Karpas-422 (cell line): ENCODE measurements at regions not wholly inside any gene's neighbourhood (a gene's known extent, or its start where the extent isn't known, plus 50 kb on each side); places are given as distances from the start of the nearest gene placed in this dataset.

ENCODE experiments used
- DNase-seq: peaks from one replicate; pipeline ENCODE4 v3.0.0-alpha.2; 2015
- H2AFZ ChIP-seq: fragments of 200-600 bp; sonication (generic); 2 replicates; pipeline ENCODE4 v1.6.1; 2014; ENCODE audit warnings: antibody characterized with exemption, low read length, mixed read lengths
- H3K27ac ChIP-seq: fragments of 200-600 bp; sonication (generic); 2 replicates; pipeline ENCODE4 v1.5.1; 2014; ENCODE audit warnings: mild to moderate bottlenecking, low read length, moderate library complexity
- H3K27me3 ChIP-seq: fragments of 200-600 bp; sonication (generic); 2 replicates; pipeline ENCODE4 v1.6.1; 2014; ENCODE audit warnings: low read length, mixed read lengths
- H3K36me3 ChIP-seq: fragments of 200-600 bp; sonication (generic); 2 replicates; pipeline ENCODE4 v1.6.1; 2014; ENCODE audit warnings: low read length, mixed read lengths; ENCODE audit not compliant: insufficient read depth
- H3K4me1 ChIP-seq: fragments of 200-600 bp; sonication (generic); 2 replicates; pipeline ENCODE4 v1.6.1; 2014; ENCODE audit warnings: mild to moderate bottlenecking, low read length, mixed read lengths
- H3K4me2 ChIP-seq: fragments of 200-600 bp; sonication (generic); 2 replicates; pipeline ENCODE4 v1.6.1; 2014; ENCODE audit warnings: low read length, low read depth, mild to moderate bottlenecking; ENCODE audit not compliant: poor library complexity, severe bottlenecking
- H3K4me3 ChIP-seq: fragments of 200-600 bp; sonication (generic); 2 replicates; pipeline ENCODE4 v1.5.1; 2014; ENCODE audit warnings: mild to moderate bottlenecking, antibody characterized with exemption, low read length, mixed read lengths
- H3K79me2 ChIP-seq: fragments of 200-600 bp; sonication (generic); 2 replicates; pipeline ENCODE4 v1.6.1; 2014; ENCODE audit warnings: mild to moderate bottlenecking, low read length, mixed read lengths
- H3K9ac ChIP-seq: fragments of 200-600 bp; sonication (generic); 2 replicates; pipeline ENCODE4 v1.6.0; 2014; ENCODE audit warnings: low read length
- H3K9me2 ChIP-seq: fragments of 200-600 bp; sonication (generic), shearing (Covaris generic); replicated peaks from 2 replicates; pipeline ENCODE4 v1.6.0; 2014; ENCODE audit warnings: mild to moderate bottlenecking, low read length, moderate library complexity; ENCODE audit not compliant: insufficient read depth
- H3K9me3 ChIP-seq: fragments of 300-700, 200-600 bp; sonication (generic); 2 replicates; pipeline ENCODE4 v1.6.1; 2014; ENCODE audit warnings: low read length, mixed read lengths
- H4K20me1 ChIP-seq: fragments of 200-600 bp; sonication (generic); 2 replicates; pipeline ENCODE4 v1.6.1; 2014; ENCODE audit warnings: mild to moderate bottlenecking, antibody characterized with exemption, low read length, low read depth; ENCODE audit not compliant: insufficient read depth

DNA sequence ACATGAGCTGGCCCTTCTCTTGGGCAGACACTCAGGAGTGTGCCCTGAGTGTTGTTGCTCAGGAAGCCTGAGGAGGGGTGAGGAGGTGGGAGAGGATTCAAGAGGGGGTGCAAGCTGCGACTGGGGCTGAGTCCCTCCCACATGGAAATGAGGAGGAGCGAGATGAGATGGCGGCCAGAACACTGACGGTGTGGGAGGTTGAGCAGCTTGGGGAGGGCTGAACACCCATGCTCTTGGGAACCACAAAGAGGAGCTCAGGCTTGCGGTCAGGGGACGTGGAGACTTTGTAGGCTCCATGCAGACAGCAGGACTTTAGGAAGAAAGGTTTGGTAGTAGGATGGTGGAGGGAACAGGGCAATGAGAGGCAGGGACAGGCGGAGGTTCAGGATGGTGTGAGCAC, 163.2 kb upstream of the SHH start:
- no peaks in the 10 kb centered on the region for H3K4me1 ChIP-seq
- H3K27me3 ChIP-seq, result no peaks in the 10 kb centered on the region
- no peak overlapping the region for H3K9ac ChIP-seq
- H4K20me1 ChIP-seq, result no peaks in the 10 kb centered on the region
- no peaks in the 10 kb centered on the region for H3K9me2 ChIP-seq
- H3K4me2 ChIP-seq, result no peak overlapping the region
- H2AFZ ChIP-seq, result no peak overlapping the region
- no peak for DNase-seq
- H3K36me3 ChIP-seq, result no peaks in the 10 kb centered on the region
- no peak overlapping the region for H3K27ac ChIP-seq
- H3K9me3 ChIP-seq, result no peaks in the 10 kb centered on the region
- no peaks in the 10 kb centered on the region for H3K79me2 ChIP-seq
- H3K4me3 ChIP-seq, result no peak overlapping the region

GRCh38 chr7:155974186-155974897, 162.1 kb upstream of the SHH start:
- no peak overlapping the region for H3K4me2 ChIP-seq
- H3K79me2 ChIP-seq, result no peaks in the 10 kb centered on the region
- DNase-seq, result no peak

GRCh38 chr7:155973451-155973997, 161.3 kb upstream of the SHH start:
- H4K20me1 ChIP-seq, result no peaks in the 10 kb centered on the region
- no peaks in the 10 kb centered on the region for H3K4me1 ChIP-seq

More at GRCh38 chr7:155974186-155974897, 162.1 kb upstream of the SHH start:
- Histone ChIP-seq H3K27ac (no peak overlapping the region), H3K27me3 (no peaks in the 10 kb centered on the region), H3K4me3 (no peak overlapping the region), H4K20me1 (no peaks in the 10 kb centered on the region), H3K36me3 (no peaks in the 10 kb centered on the region), H3K9me3 (no peaks in the 10 kb centered on the region), H3K4me1 (no peaks in the 10 kb centered on the region), H3K9ac (no peak overlapping the region), H3K9me2 (no peaks in the 10 kb centered on the region), H2AFZ (no peak overlapping the region)

DNA sequence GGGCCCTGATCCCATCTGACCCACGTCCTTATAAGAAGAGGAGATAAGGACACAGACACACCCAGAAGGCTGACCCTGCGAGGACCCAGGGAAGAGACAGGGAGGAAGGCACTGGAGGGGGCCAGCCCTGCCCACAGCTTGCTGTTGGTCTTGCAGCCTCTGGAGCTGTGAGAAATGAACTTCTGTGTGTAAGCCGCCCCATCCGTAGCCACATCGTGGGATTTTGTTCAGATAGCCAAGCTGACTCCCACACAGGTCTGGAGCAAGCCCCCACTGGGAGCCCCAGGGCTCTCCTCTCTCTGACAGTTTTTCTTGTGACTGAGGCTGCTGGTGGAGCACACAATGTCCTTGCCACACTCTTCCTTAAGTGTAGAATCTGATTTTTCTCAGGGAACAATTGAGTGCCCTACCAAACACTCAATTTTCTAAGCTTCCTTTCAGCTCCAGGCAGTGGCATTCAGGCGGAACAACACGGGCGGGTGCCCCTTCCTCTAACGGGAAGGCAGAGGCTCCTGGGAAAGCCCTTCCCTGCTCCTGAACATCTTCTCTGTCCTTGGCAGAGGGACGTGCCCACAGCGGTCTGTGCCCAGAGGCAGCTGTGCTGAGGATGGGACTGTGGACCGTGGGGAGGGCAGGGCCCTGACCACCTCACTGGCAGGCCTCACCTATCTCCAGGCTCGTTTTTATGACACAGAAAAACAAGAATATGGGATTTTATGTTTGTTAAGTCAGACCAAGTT, 160.6 kb upstream of the SHH start:
- no peaks in the 10 kb centered on the region for H3K9me2 ChIP-seq
- no peaks in the 10 kb centered on the region for H4K20me1 ChIP-seq
- H3K4me3 ChIP-seq, result no peak overlapping the region
- H3K36me3 ChIP-seq, result no peaks in the 10 kb centered on the region
- H3K4me1 ChIP-seq, result no peaks in the 10 kb centered on the region
- no peak overlapping the region for H3K4me2 ChIP-seq
- H3K79me2 ChIP-seq, result no peaks in the 10 kb centered on the region
- H3K9ac ChIP-seq, result no peak overlapping the region
- H3K27me3 ChIP-seq, result no peaks in the 10 kb centered on the region
- no peak overlapping the region for H2AFZ ChIP-seq
- H3K9me3 ChIP-seq, result no peaks in the 10 kb centered on the region
- H3K27ac ChIP-seq, result no peak overlapping the region
- no peak for DNase-seq

More at GRCh38 chr7:155973451-155973997, 161.3 kb upstream of the SHH start:
- H3K79me2 ChIP-seq, result no peaks in the 10 kb centered on the region
- H3K27me3 ChIP-seq, result no peaks in the 10 kb centered on the region
- no peaks in the 10 kb centered on the region for H3K36me3 ChIP-seq
- no peak overlapping the region for H3K4me2 ChIP-seq
- no peak overlapping the region for H3K4me3 ChIP-seq
- no peak overlapping the region for H2AFZ ChIP-seq
- no peaks in the 10 kb centered on the region for H3K9me2 ChIP-seq
- DNase-seq, result no peak
- H3K27ac ChIP-seq, result no peak overlapping the region
- H3K9me3 ChIP-seq, result no peaks in the 10 kb centered on the region
- H3K9ac ChIP-seq, result no peak overlapping the region

DNA sequence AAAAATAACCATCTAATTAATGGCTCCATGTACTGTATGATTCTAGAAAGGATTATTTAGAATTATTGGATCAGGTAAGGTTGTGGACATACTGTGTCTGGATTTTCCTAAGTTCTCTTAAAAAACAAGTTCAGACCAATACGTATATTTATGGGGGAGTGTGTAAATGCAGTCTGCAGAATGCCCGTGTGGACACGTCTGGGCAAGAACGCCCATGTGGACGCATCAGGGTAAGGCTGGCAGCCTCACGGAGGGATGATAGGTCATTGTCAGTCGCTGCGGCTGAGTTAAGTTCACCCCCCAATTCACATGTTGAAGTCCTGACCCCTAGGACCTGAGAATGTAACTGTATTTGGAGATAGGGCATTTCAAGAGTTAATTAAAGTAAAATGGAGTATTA, 160.0 kb upstream of the SHH start:
- Histone ChIP-seq H3K9ac (no peak overlapping the region), H3K4me3 (no peak overlapping the region), H3K9me3 (no peaks in the 10 kb centered on the region), H3K4me1 (no peaks in the 10 kb centered on the region), H3K36me3 (no peaks in the 10 kb centered on the region), H2AFZ (no peak overlapping the region), H3K27ac (no peak overlapping the region), H3K4me2 (no peak overlapping the region), H3K27me3 (no peaks in the 10 kb centered on the region), H4K20me1 (no peaks in the 10 kb centered on the region), H3K79me2 (no peaks in the 10 kb centered on the region), H3K9me2 (no peaks in the 10 kb centered on the region)
- DNase-seq, result no peak

GRCh38 chr7:155971180-155971770, 159.0 kb upstream of the SHH start:
- no peak overlapping the region for H2AFZ ChIP-seq
- no peak for DNase-seq
- H3K9me3 ChIP-seq, result no peaks in the 10 kb centered on the region
- no peak overlapping the region for H3K4me2 ChIP-seq
- no peak overlapping the region for H3K27ac ChIP-seq
- H3K9ac ChIP-seq, result no peak overlapping the region
- H3K4me3 ChIP-seq, result no peak overlapping the region
- no peaks in the 10 kb centered on the region for H4K20me1 ChIP-seq
- H3K9me2 ChIP-seq, result no peaks in the 10 kb centered on the region
- H3K27me3 ChIP-seq, result no peaks in the 10 kb centered on the region
- H3K79me2 ChIP-seq, result no peaks in the 10 kb centered on the region
- H3K36me3 ChIP-seq, result no peaks in the 10 kb centered on the region
- no peaks in the 10 kb centered on the region for H3K4me1 ChIP-seq

- Histone ChIP-seq H4K20me1 (no peaks in the 10 kb centered on the region), H3K4me1 (no peaks in the 10 kb centered on the region), H3K36me3 (no peaks in the 10 kb centered on the region), H3K9me3 (no peaks in the 10 kb centered on the region), H3K4me2 (no peak overlapping the region), H2AFZ (no peak overlapping the region), H3K9me2 (no peaks in the 10 kb centered on the region), H3K27ac (no peak overlapping the region), H3K27me3 (no peaks in the 10 kb centered on the region), H3K9ac (no peak overlapping the region), H3K4me3 (no peak overlapping the region), H3K79me2 (no peaks in the 10 kb centered on the region)
- DNase-seq, result no peak
Observed at GRCh38 chr7:155969192-155969929, 157.1 kb upstream of the SHH start.

DNA sequence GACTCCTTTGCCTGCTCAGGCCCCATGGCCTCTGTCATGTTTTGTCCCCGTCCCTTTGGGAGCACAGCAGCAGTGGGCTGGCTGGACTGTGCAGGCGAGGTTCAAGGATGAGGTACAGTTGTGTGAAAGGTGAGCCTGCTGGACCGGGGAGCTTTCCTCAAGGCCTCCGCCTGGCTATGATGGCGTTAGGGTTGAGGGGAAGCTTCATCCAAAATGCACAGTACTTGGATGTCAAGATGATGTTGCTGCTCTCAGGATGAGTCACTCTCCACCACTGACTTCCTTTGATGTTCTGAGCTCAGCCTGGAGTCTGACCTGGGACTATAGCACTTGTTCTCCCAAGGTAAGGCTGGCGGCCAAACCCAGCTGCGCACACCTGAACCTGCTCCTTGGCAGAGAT, 152.7 kb upstream of the SHH start:
- H3K4me1 ChIP-seq, result no peaks in the 10 kb centered on the region
- H3K4me3 ChIP-seq, result no peak overlapping the region
- no peaks in the 10 kb centered on the region for H3K36me3 ChIP-seq
- H3K9me2 ChIP-seq, result no peaks in the 10 kb centered on the region
- no peak for DNase-seq
- no peaks in the 10 kb centered on the region for H3K9me3 ChIP-seq
- no peak overlapping the region for H3K4me2 ChIP-seq
- no peak overlapping the region for H2AFZ ChIP-seq
- H3K79me2 ChIP-seq, result no peaks in the 10 kb centered on the region
- no peaks in the 10 kb centered on the region for H3K27me3 ChIP-seq
- H3K27ac ChIP-seq, result no peak overlapping the region
- no peak overlapping the region for H3K9ac ChIP-seq
- no peaks in the 10 kb centered on the region for H4K20me1 ChIP-seq
